ENCODE measurements at regions not wholly inside any gene's neighbourhood (a gene's known extent, or its start where the extent isn't known, plus 50 kb on each side); places are given as distances from the start of the nearest gene placed in this dataset.

DNA sequence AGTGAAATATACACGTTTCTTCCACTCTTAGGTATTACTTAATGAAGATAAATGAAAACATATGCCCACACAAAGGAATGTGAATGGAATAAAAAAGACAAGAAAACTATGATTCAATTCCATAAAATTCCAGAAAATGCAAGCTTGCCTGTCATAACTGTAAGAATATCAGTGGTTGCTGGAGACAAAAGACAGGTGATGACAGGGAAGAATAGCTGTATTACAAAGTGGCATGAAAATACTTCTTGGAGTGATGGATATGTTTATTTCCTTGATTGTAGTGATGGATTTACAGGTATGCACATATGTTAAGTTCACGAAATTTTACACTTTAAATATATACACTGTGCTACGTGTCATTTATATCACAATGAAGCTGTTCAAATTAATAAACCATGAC lies 553.3 kb downstream of the HTR1A start:
- no peak for TF ChIP-seq MAFK (IDR thresholded peaks at IDR 0.05; ENCODE audit: low read length)
- TF ChIP-seq TCF7L2 (IDR thresholded peaks at IDR 0.05; ENCODE audit: low read depth, low read length), result no peak
- no peak for TF ChIP-seq ILF3 (IDR thresholded peaks at IDR 0.05; ENCODE audit: borderline replicate concordance)
- TF ChIP-seq POLR2AphosphoS5 (IDR thresholded peaks at IDR 0.05; ENCODE audit: control insufficient read depth, insufficient read depth, low read depth, low read length), result no peak
- no peak for TF ChIP-seq NFIC (IDR thresholded peaks at IDR 0.05)

Measured in K562 (cell line).